Astrocyte (in vitro differentiated cells and primary cell): ENCODE measurements at regions not wholly inside any gene's neighbourhood (a gene's known extent, or its start where the extent isn't known, plus 50 kb on each side); places are given as distances from the start of the nearest gene placed in this dataset.

Experiments used
- DNase-seq: peaks from one replicate; pipeline ENCODE4 v3.0.0-alpha.2; 2010; ENCODE audit warnings: low read depth
- FAIRE-seq: peaks from 2 replicates; lab custom pipeline; 2011; peaks lifted over from hg19 to GRCh38; lab: Jason Lieb, UNC
- H2AFZ ChIP-seq: 2 replicates; pipeline ENCODE4 v1.6.0; 2012; ENCODE audit warnings: low read depth, low read length, inconsistent platforms
- H3K27ac ChIP-seq: 2 replicates; pipeline ENCODE4 v1.5.1; 2011; ENCODE audit warnings: low read depth, low read length, inconsistent platforms
- H3K27me3 ChIP-seq: 2 replicates; pipeline ENCODE4 v1.6.0; 2011; ENCODE audit warnings: low read length, inconsistent platforms; ENCODE audit not compliant: insufficient read depth
- H3K36me3 ChIP-seq: 2 replicates; pipeline ENCODE4 v1.5.1; 2011; ENCODE audit warnings: low read length, inconsistent platforms; ENCODE audit not compliant: insufficient read depth
- H3K4me1 ChIP-seq: 2 replicates; pipeline ENCODE4 v1.5.1; 2011; ENCODE audit warnings: low read length, inconsistent platforms; ENCODE audit not compliant: insufficient read depth
- H3K4me2 ChIP-seq: 2 replicates; pipeline ENCODE4 v1.6.0; 2012; ENCODE audit warnings: low read length, inconsistent platforms
- H3K4me3 ChIP-seq: 2 replicates; pipeline ENCODE4 v1.5.1; 2011; ENCODE audit warnings: low read depth, mild to moderate bottlenecking, low read length, inconsistent platforms; ENCODE audit not compliant: insufficient read depth
- H3K79me2 ChIP-seq: 2 replicates; pipeline ENCODE4 v1.6.0; 2012; ENCODE audit warnings: mild to moderate bottlenecking, low read length, inconsistent platforms; ENCODE audit not compliant: insufficient read depth
- H3K9ac ChIP-seq: 2 replicates; pipeline ENCODE4 v1.6.0; 2012; ENCODE audit warnings: mild to moderate bottlenecking, low read length, inconsistent platforms
- H3K9me3 ChIP-seq: 2 replicates; pipeline ENCODE4 v1.5.1; 2012; ENCODE audit warnings: low read depth, mild to moderate bottlenecking, low read length, inconsistent platforms; ENCODE audit not compliant: insufficient read depth
- H4K20me1 ChIP-seq: 2 replicates; pipeline ENCODE4 v1.6.0; 2012; ENCODE audit warnings: low read length, inconsistent platforms; ENCODE audit not compliant: insufficient read depth
- H3K27ac Mint-ChIP-seq: one replicate; pipeline ENCODE4 v1.8.0; 2021; ENCODE audit warnings: mild to moderate bottlenecking, mixed read lengths; ENCODE audit not compliant: unreplicated experiment
- H3K27me3 Mint-ChIP-seq: one replicate; pipeline ENCODE4 v1.8.0; 2021; ENCODE audit warnings: low read depth, mixed read lengths; ENCODE audit not compliant: unreplicated experiment
- H3K36me3 Mint-ChIP-seq: one replicate; pipeline ENCODE4 v1.8.0; 2021; ENCODE audit warnings: low read depth, mixed read lengths; ENCODE audit not compliant: unreplicated experiment
- H3K4me1 Mint-ChIP-seq: one replicate; pipeline ENCODE4 v1.8.0; 2021; ENCODE audit warnings: low read depth, mixed read lengths; ENCODE audit not compliant: unreplicated experiment
- H3K4me3 Mint-ChIP-seq: one replicate; pipeline ENCODE4 v1.8.0; 2021; ENCODE audit warnings: mild to moderate bottlenecking, moderate library complexity, mixed read lengths; ENCODE audit not compliant: unreplicated experiment
- H3K9me3 Mint-ChIP-seq: one replicate; pipeline ENCODE4 v1.8.0; 2021; ENCODE audit warnings: mild to moderate bottlenecking, mixed read lengths; ENCODE audit not compliant: unreplicated experiment
- CTCF ChIP-seq: IDR thresholded peaks from 2 replicates; pipeline ENCODE4 v1.5.1; 2011; ENCODE audit warnings: low read depth, mild to moderate bottlenecking, inconsistent platforms, low read length, moderate library complexity; ENCODE audit not compliant: insufficient read depth
- EZH2 ChIP-seq: IDR thresholded peaks from 2 replicates; pipeline ENCODE4 v1.6.1; 2012; ENCODE audit warnings: mild to moderate bottlenecking, low read length, inconsistent platforms; ENCODE audit not compliant: insufficient read depth

- Histone ChIP-seq H3K79me2 (no peaks in the 10 kb centered on the region), H3K4me3 (no peak overlapping the region), H3K36me3 (no peaks in the 10 kb centered on the region), H3K27ac (peak overlapping the region; percentile 21), H3K4me2 (peak overlapping the region; percentile 34), H2AFZ (no peak overlapping the region), H3K27me3 (no peaks in the 10 kb centered on the region), H3K9ac (peak overlapping the region; percentile 9), H3K9me3 (no peaks in the 10 kb centered on the region), H4K20me1 (no peaks in the 10 kb centered on the region), H3K4me1 (peaks cover 27% of the 10 kb centered on the region)
- H3K4me1 Mint-ChIP-seq = peaks cover 19% of the 10 kb centered on the region
- DNase-seq = peak; percentile 63
- TF ChIP-seq EZH2 = no peak
- TF ChIP-seq CTCF = no peak
- H3K27me3 Mint-ChIP-seq = no peaks in the 10 kb centered on the region
- H3K4me3 Mint-ChIP-seq = no peak overlapping the region
- no peaks in the 10 kb centered on the region for H3K9me3 Mint-ChIP-seq
- no peaks in the 10 kb centered on the region for H3K36me3 Mint-ChIP-seq
- peak; percentile 43 for FAIRE-seq
- peak overlapping the region; percentile 82 for H3K27ac Mint-ChIP-seq
Observed at GRCh38 chr1:185440877-185441276, 123.8 kb upstream of the IVNS1ABP start.

GRCh38 chr1:185439727-185440415 is 122.8 kb upstream of the IVNS1ABP start:
- Mint-ChIP-seq H3K36me3 (no peaks in the 10 kb centered on the region), H3K9me3 (no peaks in the 10 kb centered on the region), H3K27me3 (no peaks in the 10 kb centered on the region), H3K4me3 (no peak overlapping the region), H3K4me1 (peaks cover 19% of the 10 kb centered on the region), H3K27ac (no peak overlapping the region)
- Histone ChIP-seq H4K20me1 (no peaks in the 10 kb centered on the region), H3K27me3 (no peaks in the 10 kb centered on the region), H3K79me2 (no peaks in the 10 kb centered on the region), H3K9ac (no peak overlapping the region), H3K4me3 (no peak overlapping the region), H3K27ac (peak overlapping the region; percentile 0), H3K4me1 (peaks cover 27% of the 10 kb centered on the region), H2AFZ (no peak overlapping the region), H3K36me3 (no peaks in the 10 kb centered on the region), H3K4me2 (no peak overlapping the region), H3K9me3 (no peaks in the 10 kb centered on the region)
- peak; percentile 75 for DNase-seq
- TF ChIP-seq CTCF = no peak
- TF ChIP-seq EZH2 = no peak
- peak; percentile 64 for FAIRE-seq

- H4K20me1 ChIP-seq = no peaks in the 10 kb centered on the region
- H2AFZ ChIP-seq = no peak overlapping the region
- H3K27me3 ChIP-seq = no peaks in the 10 kb centered on the region
- no peaks in the 10 kb centered on the region for H3K36me3 ChIP-seq
- H3K9me3 ChIP-seq = no peaks in the 10 kb centered on the region
- H3K79me2 ChIP-seq = no peaks in the 10 kb centered on the region
- Mint-ChIP-seq H3K4me1 (peaks cover 19% of the 10 kb centered on the region), H3K9me3 (no peaks in the 10 kb centered on the region), H3K27ac (no peak overlapping the region), H3K27me3 (no peaks in the 10 kb centered on the region), H3K36me3 (no peaks in the 10 kb centered on the region), H3K4me3 (no peak overlapping the region)
- H3K4me1 ChIP-seq = peaks cover 27% of the 10 kb centered on the region
- H3K4me3 ChIP-seq = no peak overlapping the region
- no peak overlapping the region for H3K9ac ChIP-seq
- no peak overlapping the region for H3K27ac ChIP-seq
- peak; percentile 14 for DNase-seq
- TF ChIP-seq CTCF = no peak
- TF ChIP-seq EZH2 = no peak
- no peak overlapping the region for H3K4me2 ChIP-seq
- no peak for FAIRE-seq
Observed at GRCh38 chr1:185438936-185439335, 121.9 kb upstream of the IVNS1ABP start.
